ENCODE measurements at regions not wholly inside any gene's neighbourhood (a gene's known extent, or its start where the extent isn't known, plus 50 kb on each side); places are given as distances from the start of the nearest gene placed in this dataset.

- no peak overlapping the region for H3K4me3 ChIP-seq
- peak in 5 of 8 experiments; percentile 19 to 50 (median 31) for ATAC-seq (replicated peaks in 6 of 8)
- WGBS, 10 experiments, result 0 to 50% (median 22%) methylated on average over 3 to 8 of the region's 8 CpGs
- no peak overlapping the region for H3K27ac ChIP-seq
- peaks cover 3 to 16% of the 10 kb centered on the region in 2 donors for H3K4me1 ChIP-seq (replicated peaks in 1 of 2)
- in situ Hi-C loops (cut with MboI; ENCODE audit: low pct_unique_long_range_greater_than_20kb in 2 of 9, low sequenced_read_pairs in 9 of 9, unreplicated experiment in 9 of 9), result loop anchor here in 1 of 9 experiments (25.0 kb wide), 1 partner anchor 113 kb away; no protein-coding TSS in a partner anchor
These were observed 1201.4 kb upstream of the C9orf72 start for GRCh38 chr9:28774433-28775235.

DNA sequence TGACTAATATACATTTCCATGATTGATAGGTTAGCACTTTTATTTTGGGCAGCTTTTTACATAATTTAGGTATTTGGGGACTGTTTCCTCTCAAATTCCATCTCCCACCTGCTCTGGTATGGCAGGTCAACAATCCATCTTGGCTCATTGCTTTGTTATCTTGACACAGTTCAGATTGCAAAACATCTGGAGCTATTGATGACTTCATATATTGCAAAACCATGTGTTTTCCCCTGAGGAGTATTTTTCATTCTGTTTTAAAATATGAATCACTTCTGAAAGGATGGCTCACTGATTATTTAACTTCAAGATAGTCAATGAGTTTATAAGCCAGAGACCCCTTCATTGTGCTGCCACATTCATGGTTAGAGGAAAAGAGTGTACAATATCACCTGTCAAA is 1206.0 kb upstream of the C9orf72 start:
- peaks cover 3 to 12% of the 10 kb centered on the region in 2 donors for H3K4me1 ChIP-seq (replicated peaks in 1 of 2)
- no peak overlapping the region for H3K4me3 ChIP-seq
- H3K27ac ChIP-seq, result no peak overlapping the region
- in situ Hi-C loops (cut with MboI; ENCODE audit: low pct_unique_long_range_greater_than_20kb in 2 of 9, low sequenced_read_pairs in 9 of 9, unreplicated experiment in 9 of 9), result loop anchor here in 1 of 9 experiments (25.0 kb wide), 1 partner anchor 108 kb away; no protein-coding TSS in a partner anchor
- peak in 5 of 8 experiments; percentile 24 to 60 (median 37) for ATAC-seq (replicated peaks in 6 of 8)

DNA sequence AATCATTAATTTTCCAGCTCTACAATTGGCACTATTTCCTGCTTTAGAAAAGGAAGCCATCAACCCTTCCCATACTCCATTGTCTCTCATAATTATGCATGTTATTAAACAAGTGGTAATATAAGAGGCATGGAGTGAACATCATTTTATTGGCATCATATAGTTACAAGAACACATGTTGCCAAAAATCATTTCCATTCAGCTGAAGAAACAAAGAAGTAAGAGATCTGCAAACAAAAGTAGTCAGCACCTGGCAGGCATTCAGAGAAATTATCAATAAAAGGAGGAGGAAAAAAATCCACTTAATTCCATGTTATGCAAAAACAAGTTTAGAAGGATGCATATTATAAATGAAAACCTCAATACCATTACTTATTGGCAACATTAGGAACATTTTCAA is 1208.2 kb upstream of the C9orf72 start:
- Histone ChIP-seq H3K4me1 (replicated peaks in 1 of 2) (peaks cover 3 to 12% of the 10 kb centered on the region in 2 donors), H3K4me3 (no peak overlapping the region), H3K27ac (no peak overlapping the region)
- ATAC-seq (replicated peaks in 6 of 8), result no peak
- in situ Hi-C loops (cut with MboI; ENCODE audit: low pct_unique_long_range_greater_than_20kb in 2 of 9, low sequenced_read_pairs in 9 of 9, unreplicated experiment in 9 of 9), result loop anchor here in 1 of 9 experiments (25.0 kb wide), 1 partner anchor 106 kb away; no protein-coding TSS in a partner anchor

- WGBS, 10 experiments, result 0 to 100% (median 88%) methylated on average over 1 of the region's 1 CpG; no CpG with 5 or more reads in 3 of the 10 experiments
These were observed 1209.3 kb upstream of the C9orf72 start for GRCh38 chr9:28782630-28783029.

DNA sequence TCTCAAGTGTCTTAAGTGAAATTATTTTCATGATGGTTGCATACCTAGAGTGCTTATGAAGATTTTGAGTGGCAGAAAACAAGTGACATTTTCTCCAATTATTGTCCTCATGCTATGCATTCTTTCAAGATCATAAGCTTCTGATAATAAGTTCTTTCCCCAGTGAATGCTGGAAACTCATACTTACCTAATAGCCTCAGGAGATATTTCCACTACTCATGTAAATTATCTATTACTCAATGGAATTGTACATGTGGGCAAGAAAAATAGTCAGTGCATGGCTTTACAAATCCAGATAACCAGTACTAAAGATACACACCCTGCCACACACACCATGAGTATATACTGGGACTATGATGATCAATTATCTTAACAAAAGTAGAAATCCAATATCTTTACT is 1219.4 kb upstream of the C9orf72 start:
- Histone ChIP-seq H3K4me3 (no peak overlapping the region), H3K4me1 (replicated peaks in 1 of 2) (no peaks in the 10 kb centered on the region), H3K27ac (no peak overlapping the region)
- ATAC-seq (replicated peaks in 6 of 8), result no peak
- in situ Hi-C loops (cut with MboI; ENCODE audit: low pct_unique_long_range_greater_than_20kb in 2 of 9, low sequenced_read_pairs in 9 of 9, unreplicated experiment in 9 of 9), result loop anchor here in 1 of 9 experiments (25.0 kb wide), 1 partner anchor 95 kb away; no protein-coding TSS in a partner anchor

More at GRCh38 chr9:28782630-28783029, 1209.3 kb upstream of the C9orf72 start:
- no peak overlapping the region for H3K4me3 ChIP-seq
- in situ Hi-C loops (cut with MboI; ENCODE audit: low pct_unique_long_range_greater_than_20kb in 2 of 9, low sequenced_read_pairs in 9 of 9, unreplicated experiment in 9 of 9), result loop anchor here in 1 of 9 experiments (25.0 kb wide), 1 partner anchor 105 kb away; no protein-coding TSS in a partner anchor
- peaks cover 3 to 12% of the 10 kb centered on the region in 2 donors for H3K4me1 ChIP-seq (replicated peaks in 1 of 2)
- ATAC-seq (replicated peaks in 6 of 8), result no peak
- no peak overlapping the region for H3K27ac ChIP-seq

GRCh38 chr9:28799876-28800275 is 1226.6 kb upstream of the C9orf72 start:
- no peak for ATAC-seq (replicated peaks in 6 of 8)
- H3K4me3 ChIP-seq, result no peak overlapping the region
- H3K27ac ChIP-seq, result no peak overlapping the region
- no peaks in the 10 kb centered on the region for H3K4me1 ChIP-seq (replicated peaks in 1 of 2)
- 0 to 94% (median 64%) methylated on average over 2 to 3 of the region's 3 CpGs for WGBS, 10 experiments
- in situ Hi-C loops (cut with MboI; ENCODE audit: low pct_unique_long_range_greater_than_20kb in 2 of 9, low sequenced_read_pairs in 9 of 9, unreplicated experiment in 9 of 9), result loop anchor here in 1 of 9 experiments (25.0 kb wide), 1 partner anchor 87 kb away; no protein-coding TSS in a partner anchor

- 0 to 100% (median 67%) methylated on average over 1 of the region's 1 CpG; no CpG with 5 or more reads in 3 of the 10 experiments for WGBS, 10 experiments
- no peaks in the 10 kb centered on the region for H3K4me1 ChIP-seq (replicated peaks in 1 of 2)
- no peak for ATAC-seq (replicated peaks in 6 of 8)
- in situ Hi-C loops (cut with MboI; ENCODE audit: low pct_unique_long_range_greater_than_20kb in 2 of 9, low sequenced_read_pairs in 9 of 9, unreplicated experiment in 9 of 9), result no loop called here
- no peak overlapping the region for H3K4me3 ChIP-seq
- no peak overlapping the region for H3K27ac ChIP-seq
These were observed 1228.0 kb upstream of the C9orf72 start for GRCh38 chr9:28801144-28801799.

DNA sequence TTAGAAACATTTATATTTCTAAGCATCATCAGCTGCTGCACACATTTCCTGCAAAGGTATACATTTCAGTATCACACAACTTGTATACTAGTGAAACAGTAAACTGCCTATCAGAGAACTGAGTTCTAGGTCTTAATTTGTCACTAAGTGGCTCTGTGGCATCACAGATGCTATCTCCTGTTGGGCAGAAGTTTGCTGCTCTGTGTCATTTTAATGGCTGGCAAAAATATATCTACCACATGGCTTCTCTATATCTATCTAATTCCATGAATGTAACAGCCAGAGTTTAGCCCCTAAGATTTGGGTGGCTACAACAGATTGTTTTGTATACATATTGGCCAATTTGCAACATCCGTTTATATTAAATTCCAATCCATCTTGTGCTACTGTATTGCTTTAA is 1231.9 kb upstream of the C9orf72 start:
- in situ Hi-C loops (cut with MboI; ENCODE audit: low pct_unique_long_range_greater_than_20kb in 2 of 9, low sequenced_read_pairs in 9 of 9, unreplicated experiment in 9 of 9), result no loop called here
- ATAC-seq (replicated peaks in 6 of 8), result no peak
- Histone ChIP-seq H3K4me3 (no peak overlapping the region), H3K27ac (no peak overlapping the region), H3K4me1 (replicated peaks in 1 of 2) (no peaks in the 10 kb centered on the region)
- WGBS, 10 experiments, result 10 to 100% (median 100%) methylated on average over 1 of the region's 1 CpG; no CpG with 5 or more reads in 5 of the 10 experiments

GRCh38 chr9:28808042-28808441 is 1234.8 kb upstream of the C9orf72 start:
- no peak overlapping the region for H3K4me3 ChIP-seq
- in situ Hi-C loops (cut with MboI; ENCODE audit: low pct_unique_long_range_greater_than_20kb in 2 of 9, low sequenced_read_pairs in 9 of 9, unreplicated experiment in 9 of 9), result no loop called here
- H3K4me1 ChIP-seq (replicated peaks in 1 of 2), result no peaks in the 10 kb centered on the region
- peak in 5 of 8 experiments; percentile 32 to 78 (median 63) for ATAC-seq (replicated peaks in 6 of 8)
- no peak overlapping the region for H3K27ac ChIP-seq

- Histone ChIP-seq H3K27ac (no peak overlapping the region), H3K4me3 (no peak overlapping the region), H3K4me1 (replicated peaks in 1 of 2) (no peaks in the 10 kb centered on the region)
- in situ Hi-C loops (cut with MboI; ENCODE audit: low pct_unique_long_range_greater_than_20kb in 2 of 9, low sequenced_read_pairs in 9 of 9, unreplicated experiment in 9 of 9), result no loop called here
- ATAC-seq (replicated peaks in 6 of 8), result peak in 3 of 8 experiments; percentile 38 to 78 (median 65)
- WGBS, 10 experiments, result 0 to 78% (median 25%) methylated on average over 1 of the region's 1 CpG; no CpG with 5 or more reads in 1 of the 10 experiments
These were observed 1237.3 kb upstream of the C9orf72 start for GRCh38 chr9:28810388-28811075.

DNA sequence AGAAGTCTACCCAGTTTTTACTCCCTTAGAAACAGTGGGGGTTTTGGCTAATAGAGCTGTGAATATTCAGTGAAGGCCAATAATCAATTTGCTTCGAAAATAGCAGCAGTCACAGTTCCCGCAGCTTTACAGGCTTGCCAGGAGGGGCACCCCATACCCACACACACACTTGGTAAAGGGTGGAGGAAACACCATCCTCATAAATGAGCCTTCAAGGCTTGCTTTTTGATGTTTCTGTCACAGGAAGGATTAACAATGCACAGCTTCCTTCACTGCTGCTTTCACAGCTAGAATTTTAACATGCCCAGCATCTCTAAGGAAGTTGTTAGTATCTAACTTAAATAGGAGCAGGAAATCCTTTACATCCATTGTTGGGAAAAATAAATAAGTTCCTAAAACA is 1247.5 kb upstream of the C9orf72 start:
- H3K4me1 ChIP-seq (replicated peaks in 1 of 2), result peaks cover 0 to 3% of the 10 kb centered on the region in 2 donors
- H3K4me3 ChIP-seq, result no peak overlapping the region
- ATAC-seq (replicated peaks in 6 of 8), result no peak
- in situ Hi-C loops (cut with MboI; ENCODE audit: low pct_unique_long_range_greater_than_20kb in 2 of 9, low sequenced_read_pairs in 9 of 9, unreplicated experiment in 9 of 9), result no loop called here
- no peak overlapping the region for H3K27ac ChIP-seq
- WGBS, 10 experiments, result 0 to 67% (median 36%) methylated on average over 1 to 2 of the region's 2 CpGs

DNA sequence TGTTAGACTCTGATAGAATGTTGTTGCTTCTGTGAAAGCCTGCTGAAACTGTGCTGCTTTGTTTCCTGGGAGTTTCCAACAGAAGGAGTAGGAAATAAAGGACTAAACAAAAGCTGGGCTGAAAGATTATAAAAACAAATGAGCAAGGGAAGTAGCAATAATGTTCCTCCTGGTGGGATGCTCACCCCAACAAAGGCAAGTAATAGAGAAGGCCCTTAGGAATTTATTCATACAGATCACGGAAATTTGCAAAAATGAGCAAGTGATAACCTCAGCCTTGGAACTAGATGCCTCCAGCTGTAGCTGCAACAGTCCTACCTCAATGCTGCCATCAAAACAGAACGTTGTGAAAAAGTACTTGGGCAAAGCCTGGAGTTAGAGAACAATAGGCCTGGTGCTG is 1248.0 kb upstream of the C9orf72 start:
- peaks cover 0 to 3% of the 10 kb centered on the region in 2 donors for H3K4me1 ChIP-seq (replicated peaks in 1 of 2)
- in situ Hi-C loops (cut with MboI; ENCODE audit: low pct_unique_long_range_greater_than_20kb in 2 of 9, low sequenced_read_pairs in 9 of 9, unreplicated experiment in 9 of 9), result no loop called here
- no peak overlapping the region for H3K4me3 ChIP-seq
- no peak for ATAC-seq (replicated peaks in 6 of 8)
- H3K27ac ChIP-seq, result no peak overlapping the region
- 0 to 83% (median 49%) methylated on average over 1 to 2 of the region's 2 CpGs; no CpG with 5 or more reads in 5 of the 10 experiments for WGBS, 10 experiments

GRCh38 chr9:28824432-28824963 is 1251.2 kb upstream of the C9orf72 start:
- in situ Hi-C loops (cut with MboI; ENCODE audit: low pct_unique_long_range_greater_than_20kb in 2 of 9, low sequenced_read_pairs in 9 of 9, unreplicated experiment in 9 of 9), result no loop called here
- Histone ChIP-seq H3K4me1 (replicated peaks in 1 of 2) (peaks cover 0 to 3% of the 10 kb centered on the region in 2 donors), H3K4me3 (no peak overlapping the region), H3K27ac (no peak overlapping the region)
- peak in 5 of 8 experiments; percentile 61 to 87 (median 66) for ATAC-seq (replicated peaks in 6 of 8)
- WGBS, 10 experiments, result 0 to 86% (median 0%) methylated on average over 1 of the region's 1 CpG; no CpG with 5 or more reads in 3 of the 10 experiments

Measured in motor neuron (in vitro differentiated cells).